GM12878 (cell line): ENCODE measurements at regions not wholly inside any gene's neighbourhood (a gene's known extent, or its start where the extent isn't known, plus 50 kb on each side); places are given as distances from the start of the nearest gene placed in this dataset.

ENCODE experiments used
- ATAC-seq: fragments of 200-7000 bp; cut with Tn5 transposase; 3 replicates; pipeline ENCODE4 v1.9.1; 2020; ENCODE audit warnings: mild to moderate bottlenecking, moderate library complexity
- BruUV-seq: library from RNA; stranded (reverse); fragments of 400-500 nt; replicated peaks from 2 replicates; lab custom pipeline; 2021; lab: Mats Ljungman, UMichigan
- CTCF ChIA-PET: fragments of 300-600 bp; sonication (Branson Sonifier 250); formaldehyde crosslinking; extraction: SDS; loops from one replicate; lab custom pipeline; 2021; ENCODE audit warnings: inconsistent platforms; lab: Yijun Ruan, JAX
- POLR2A ChIA-PET: fragments of 350-600 bp; formaldehyde crosslinking; extraction: SDS; loops from one replicate; lab custom pipeline; 2021; ENCODE audit warnings: inconsistent platforms; lab: Charles Lee
- RAD21 ChIA-PET: fragments of 300-600 bp; sonication (Branson Sonifier 250); formaldehyde crosslinking; loops from one replicate; lab custom pipeline; 2023; ENCODE audit warnings: antibody characterized with exemption; ENCODE audit not compliant: unreplicated experiment; lab: Charles Lee
- SMC1A ChIA-PET: fragments of 300-600 bp; sonication (Branson Sonifier 250); formaldehyde crosslinking; loops from one replicate; lab custom pipeline; 2023; ENCODE audit not compliant: unreplicated experiment, uncharacterized antibody; lab: Charles Lee
- DNase-seq: peaks from one replicate; pipeline ENCODE4 v3.0.0-alpha.2; 2011; ENCODE audit warnings: low read depth, low spot score
- FAIRE-seq: peaks from 3 replicates; lab custom pipeline; 2011; peaks lifted over from hg19 to GRCh38; lab: Jason Lieb, UNC
- H2AFZ ChIP-seq: 2 replicates; pipeline ENCODE4 v1.6.0; 2011; ENCODE audit warnings: low read depth, low read length, control low read depth; ENCODE audit not compliant: control insufficient read depth
- H3K27ac ChIP-seq: 2 replicates; pipeline ENCODE4 v1.5.1; 2011; ENCODE audit warnings: control low read depth; ENCODE audit not compliant: control insufficient read depth, insufficient read depth
- H3K27me3 ChIP-seq, 2 experiments: replicated peaks in 1 of 2; 2 replicates each; pipeline versions ENCODE4 v1.6.0 to v1.6.1; 2011; ENCODE audit warnings: low read length in 1 of 2; ENCODE audit not compliant: control insufficient read depth in 2 of 2, insufficient read depth in 2 of 2
- H3K36me3 ChIP-seq, 2 experiments: 2 replicates each; pipeline ENCODE4 v1.5.1; 2011; ENCODE audit warnings: low read length in 1 of 2; ENCODE audit not compliant: control insufficient read depth in 2 of 2, insufficient read depth in 2 of 2
- H3K4me1 ChIP-seq: 2 replicates; pipeline ENCODE4 v1.6.1; 2011; ENCODE audit warnings: mild to moderate bottlenecking, low read length, moderate library complexity, mixed read lengths; ENCODE audit not compliant: control insufficient read depth, insufficient read depth
- H3K4me2 ChIP-seq: 2 replicates; pipeline ENCODE4 v1.6.0; 2011; ENCODE audit warnings: control low read depth; ENCODE audit not compliant: control insufficient read depth, insufficient read depth
- H3K4me3 ChIP-seq: fragments of 200-600 bp; sonication (generic); 2 replicates; pipeline ENCODE4 v1.5.1; 2016
- H3K79me2 ChIP-seq: 2 replicates; pipeline ENCODE4 v1.6.0; 2011; ENCODE audit warnings: low read length; ENCODE audit not compliant: control insufficient read depth, insufficient read depth
- H3K9ac ChIP-seq: 2 replicates; pipeline ENCODE4 v1.8.0; 2011; ENCODE audit warnings: low read length, control low read depth, mixed read lengths; ENCODE audit not compliant: control insufficient read depth, insufficient read depth
- H3K9me3 ChIP-seq: replicated peaks from 3 replicates; pipeline ENCODE4 v1.5.1; 2011; ENCODE audit warnings: mild to moderate bottlenecking, low read length; ENCODE audit not compliant: control insufficient read depth, insufficient read depth
- H4K20me1 ChIP-seq: 2 replicates; pipeline ENCODE4 v1.6.0; 2011; ENCODE audit not compliant: control insufficient read depth, insufficient read depth
- CHD2 ChIP-seq: IDR thresholded peaks from 2 replicates; pipeline ENCODE4 v1.6.1; 2011; ENCODE audit warnings: low read depth, low read length, improper control_type of control experiment, borderline replicate concordance
- IKZF2 ChIP-seq, 2 experiments: fragments of 450-650 bp; IDR thresholded peaks; 2 replicates each; pipeline ENCODE4 v1.6.1; 2017; ENCODE audit warnings: mild to moderate bottlenecking in 2 of 2, moderate library complexity in 2 of 2
- JUND ChIP-seq: IDR thresholded peaks from 2 replicates; pipeline ENCODE4 v1.6.1; 2012; ENCODE audit warnings: low read depth, mild to moderate bottlenecking, low read length, improper control_type of control experiment, moderate library complexity
- MXI1 ChIP-seq: fragments of 150-350 bp; IDR thresholded peaks from 2 replicates; pipeline ENCODE4 v1.6.1; 2011; ENCODE audit warnings: low read depth, mild to moderate bottlenecking, inconsistent platforms, low read length, improper control_type of control experiment
- NFYA ChIP-seq: IDR thresholded peaks from 2 replicates; pipeline ENCODE4 v1.6.1; 2011; ENCODE audit warnings: low read depth, mild to moderate bottlenecking, low read length, improper control_type of control experiment, borderline replicate concordance
- SREBF2 ChIP-seq: IDR thresholded peaks from 2 replicates; pipeline ENCODE4 v1.6.1; 2012; ENCODE audit warnings: mild to moderate bottlenecking, low read length
- TARDBP ChIP-seq: IDR thresholded peaks from 2 replicates; pipeline ENCODE4 v1.6.1; 2016; ENCODE audit warnings: borderline replicate concordance
- TBL1XR1 ChIP-seq: IDR thresholded peaks from 2 replicates; pipeline ENCODE4 v1.6.1; 2012; ENCODE audit warnings: low read depth, low read length, improper control_type of control experiment
- YBX1 ChIP-seq: fragments of 450-650 bp; IDR thresholded peaks from 2 replicates; pipeline ENCODE4 v1.6.1; 2016; ENCODE audit warnings: antibody characterized with exemption
- WGBS: methylation state at CpG from one replicate; pipeline ENCODE4 v1.1.6; 2016; ENCODE audit warnings: low lambda C conversion rate; ENCODE audit not compliant: insufficient replicate concordance, insufficient coverage; ENCODE audit errors: missing lambda C conversion rate; 5-methylcytosine and 5-hydroxymethylcytosine counted together
- in situ Hi-C: fragments of 300-500 bp; cut with MboI; formaldehyde crosslinking; loops from 9 replicates; pipeline ENCODE4 v1.14.3; 2018; ENCODE audit warnings: mixed read lengths
- intact Hi-C: fragments of 100-400 bp; cut with micrococcal nuclease; formaldehyde crosslinking; loops from one replicate; pipeline ENCODE4 v1.14.2; 2022; ENCODE audit not compliant: unreplicated experiment
- TF ChIP-seq, protein P1 (sequence below), 3 experiments: IDR thresholded peaks in 2 of 3; conservative IDR thresholded peaks in 1 of 3; 2 replicates each; pipeline ENCODE4 v1.5.1; 2011; ENCODE audit warnings: low read depth in 3 of 3, low read length in 3 of 3, mild to moderate bottlenecking in 3 of 3, control low read depth in 2 of 3, moderate library complexity in 2 of 3, inconsistent platforms in 1 of 3, mixed read lengths in 1 of 3; ENCODE audit not compliant: control insufficient read depth in 2 of 3, insufficient read depth in 1 of 3; ENCODE audit errors: extremely low read depth in 1 of 3

DNA sequence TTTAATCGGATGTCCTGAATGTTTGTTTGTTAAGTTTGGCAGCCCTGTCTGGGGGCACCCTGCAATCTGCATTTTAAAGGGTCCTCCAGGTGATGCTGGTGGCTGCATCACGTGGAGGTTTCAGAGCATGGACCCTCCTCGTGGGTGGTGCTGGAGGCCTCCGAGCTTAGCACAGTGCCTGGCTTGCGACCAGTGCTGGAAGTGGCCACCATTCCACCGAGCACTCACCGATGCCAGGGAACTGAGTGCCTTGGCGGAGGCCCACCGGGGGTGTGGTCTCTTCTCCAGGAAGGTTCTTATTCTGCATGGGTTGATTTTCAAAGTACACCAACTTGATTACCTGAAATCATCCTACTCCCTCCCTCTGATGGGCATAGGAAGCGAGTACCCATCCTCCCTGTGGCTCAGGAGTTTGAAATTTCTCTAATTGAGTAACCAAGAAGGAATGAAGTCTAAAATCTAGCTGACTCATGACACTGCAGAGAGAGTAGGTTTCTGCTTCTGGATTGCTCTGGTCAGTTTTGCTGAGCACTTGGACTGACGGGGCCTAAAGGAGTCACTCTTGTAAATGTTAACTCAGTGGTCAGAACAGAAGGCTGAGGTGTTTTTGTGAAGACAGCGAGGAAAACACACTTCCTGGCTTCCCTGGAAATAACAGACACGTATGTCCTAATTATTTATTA, 58.1 kb upstream of the SLC66A3 start:
- SMC1A ChIA-PET: no interaction called here
- DNase-seq (no peak), ATAC-seq (no peak)
- Histone ChIP-seq H3K79me2 (no peaks in the 10 kb centered on the region), H3K9ac (no peak overlapping the region), H3K9me3 (no peaks in the 10 kb centered on the region; the same call in 2 of the 3 replicates), H3K4me1 (no peaks in the 10 kb centered on the region), H3K4me3 (no peak overlapping the region), H3K4me2 (no peak overlapping the region), H2AFZ (no peak overlapping the region), H3K27ac (no peak overlapping the region)
- no TSS peak for BruUV-seq
- intact Hi-C loops: no loop called here
- POLR2A ChIA-PET: interaction anchor here (0.5 kb wide), 1 partner anchor 14 kb away, joined by 4 read pairs; no protein-coding TSS in a partner anchor
- TF ChIP-seq, protein P1, sequence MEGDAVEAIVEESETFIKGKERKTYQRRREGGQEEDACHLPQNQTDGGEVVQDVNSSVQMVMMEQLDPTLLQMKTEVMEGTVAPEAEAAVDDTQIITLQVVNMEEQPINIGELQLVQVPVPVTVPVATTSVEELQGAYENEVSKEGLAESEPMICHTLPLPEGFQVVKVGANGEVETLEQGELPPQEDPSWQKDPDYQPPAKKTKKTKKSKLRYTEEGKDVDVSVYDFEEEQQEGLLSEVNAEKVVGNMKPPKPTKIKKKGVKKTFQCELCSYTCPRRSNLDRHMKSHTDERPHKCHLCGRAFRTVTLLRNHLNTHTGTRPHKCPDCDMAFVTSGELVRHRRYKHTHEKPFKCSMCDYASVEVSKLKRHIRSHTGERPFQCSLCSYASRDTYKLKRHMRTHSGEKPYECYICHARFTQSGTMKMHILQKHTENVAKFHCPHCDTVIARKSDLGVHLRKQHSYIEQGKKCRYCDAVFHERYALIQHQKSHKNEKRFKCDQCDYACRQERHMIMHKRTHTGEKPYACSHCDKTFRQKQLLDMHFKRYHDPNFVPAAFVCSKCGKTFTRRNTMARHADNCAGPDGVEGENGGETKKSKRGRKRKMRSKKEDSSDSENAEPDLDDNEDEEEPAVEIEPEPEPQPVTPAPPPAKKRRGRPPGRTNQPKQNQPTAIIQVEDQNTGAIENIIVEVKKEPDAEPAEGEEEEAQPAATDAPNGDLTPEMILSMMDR (IDR thresholded peaks at IDR 0.05 in 2 of 3, conservative IDR thresholded peaks at IDR 0.05 in 1 of 3; ENCODE audit: control insufficient read depth in 2 of 3, extremely low read depth in 1 of 3, insufficient read depth in 1 of 3, low read depth in 3 of 3, low read length in 3 of 3): no peak
- TF ChIP-seq CHD2: no peak
- no peak for TF ChIP-seq YBX1
- TF ChIP-seq IKZF2 (IDR thresholded peaks at IDR 0.05): no peak
- no peak for TF ChIP-seq JUND
- TF ChIP-seq TARDBP: no peak
- no peak for TF ChIP-seq MXI1
- no peak for TF ChIP-seq SREBF2
- TF ChIP-seq NFYA: no peak
- no peak for TF ChIP-seq TBL1XR1
- TF ChIP-seq, all 136 proteins: peak for 0
- ChIA-PET RAD21 (no interaction called here), CTCF (no interaction called here)
- WGBS: 50% methylated on average over 13 of the region's 13 CpGs
- no peaks in the 10 kb centered on the region for H3K36me3 ChIP-seq
- H3K27me3 ChIP-seq: peaks cover 0 to 4% of the 10 kb centered on the region in 2 experiments; a peak in 1 of 4 replicates
- H4K20me1 ChIP-seq: no peaks in the 10 kb centered on the region
- no peak for FAIRE-seq
- in situ Hi-C loops: no loop called here
